ENCODE measurements at regions not wholly inside any gene's neighbourhood (a gene's known extent, or its start where the extent isn't known, plus 50 kb on each side); places are given as distances from the start of the nearest gene placed in this dataset.
"Not testable (repeated sequence)": the region's sequence is repeated elsewhere in the genome, so short reads cannot be mapped to it uniquely, and the experiment has no call there.

GRCh38 chr18:76307293-76307690 is 187.8 kb downstream of the ZNF516 start:
- DNase-seq, result no peak
- Mint-ChIP-seq H3K36me3 (ENCODE audit: low read depth) (no peaks in the 10 kb centered on the region), H3K27me3 (peaks cover 11% of the 10 kb centered on the region), H3K27ac (no peak overlapping the region), H3K4me3 (no peak overlapping the region), H3K9me3 (no peaks in the 10 kb centered on the region), H3K4me1 (no peaks in the 10 kb centered on the region)
- ChIA-PET POLR2A (no interaction called here), CTCF (interaction anchor here (1.1 kb wide), 1 partner anchor 10 kb away, joined by 3 read pairs; no protein-coding TSS in a partner anchor)

GRCh38 chr18:76306685-76307292 is 188.3 kb downstream of the ZNF516 start:
- POLR2A ChIA-PET, result no interaction called here
- CTCF ChIA-PET, result interaction anchor here (1.1 kb wide), 1 partner anchor 11 kb away, joined by 3 read pairs; no protein-coding TSS in a partner anchor

GRCh38 chr18:76285866-76286265 is 209.2 kb downstream of the ZNF516 start:
- Mint-ChIP-seq H3K4me1 (no peaks in the 10 kb centered on the region), H3K27ac (no peak overlapping the region), H3K36me3 (ENCODE audit: low read depth) (no peaks in the 10 kb centered on the region), H3K27me3 (peaks cover 2% of the 10 kb centered on the region), H3K9me3 (no peaks in the 10 kb centered on the region), H3K4me3 (no peak overlapping the region)
- DNase-seq, result no peak
- POLR2A ChIA-PET, result no interaction called here
- CTCF ChIA-PET, result no interaction called here

More at GRCh38 chr18:76306685-76307292, 188.3 kb downstream of the ZNF516 start:
- H3K4me3 Mint-ChIP-seq, result no peak overlapping the region
- peaks cover 11% of the 10 kb centered on the region for H3K27me3 Mint-ChIP-seq
- no peak for DNase-seq
- no peaks in the 10 kb centered on the region for H3K36me3 Mint-ChIP-seq (ENCODE audit: low read depth)
- H3K4me1 Mint-ChIP-seq, result no peaks in the 10 kb centered on the region
- no peak overlapping the region for H3K27ac Mint-ChIP-seq
- H3K9me3 Mint-ChIP-seq, result no peaks in the 10 kb centered on the region

- ChIA-PET CTCF (no interaction called here), POLR2A (no interaction called here)
- no peak overlapping the region for H3K4me3 Mint-ChIP-seq
- no peaks in the 10 kb centered on the region for H3K9me3 Mint-ChIP-seq
- H3K27ac Mint-ChIP-seq, result no peak overlapping the region
- no peaks in the 10 kb centered on the region for H3K4me1 Mint-ChIP-seq
- no peak for DNase-seq
- no peaks in the 10 kb centered on the region for H3K36me3 Mint-ChIP-seq (ENCODE audit: low read depth)
- H3K27me3 Mint-ChIP-seq, result peaks cover 5% of the 10 kb centered on the region
Observed at GRCh38 chr18:76281565-76281964, 213.5 kb downstream of the ZNF516 start.

GRCh38 chr18:76277801-76278200 is 217.2 kb downstream of the ZNF516 start:
- Mint-ChIP-seq H3K27ac (no peak overlapping the region), H3K9me3 (no peaks in the 10 kb centered on the region), H3K27me3 (peaks cover 3% of the 10 kb centered on the region), H3K4me3 (no peak overlapping the region), H3K36me3 (ENCODE audit: low read depth) (no peaks in the 10 kb centered on the region), H3K4me1 (no peaks in the 10 kb centered on the region)
- ChIA-PET CTCF (no interaction called here), POLR2A (no interaction called here)
- DNase-seq, result no peak

- Mint-ChIP-seq H3K9me3 (no peaks in the 10 kb centered on the region), H3K36me3 (ENCODE audit: low read depth) (no peaks in the 10 kb centered on the region), H3K27ac (no peak overlapping the region), H3K4me3 (no peak overlapping the region), H3K27me3 (peaks cover 3% of the 10 kb centered on the region), H3K4me1 (no peaks in the 10 kb centered on the region)
- ChIA-PET POLR2A (no interaction called here), CTCF (no interaction called here)
- no peak for DNase-seq
Observed at GRCh38 chr18:76275727-76276313, 219.2 kb downstream of the ZNF516 start.

GRCh38 chr18:76274468-76275289 is 220.4 kb downstream of the ZNF516 start:
- Mint-ChIP-seq H3K4me1 (no peaks in the 10 kb centered on the region), H3K27ac (no peak overlapping the region), H3K9me3 (no peaks in the 10 kb centered on the region), H3K36me3 (ENCODE audit: low read depth) (no peaks in the 10 kb centered on the region), H3K4me3 (no peak overlapping the region), H3K27me3 (peaks cover 3% of the 10 kb centered on the region)
- CTCF ChIA-PET, result no interaction called here
- no peak for DNase-seq
- POLR2A ChIA-PET, result no interaction called here

- peaks cover 3% of the 10 kb centered on the region for H3K27me3 Mint-ChIP-seq
- H3K4me1 Mint-ChIP-seq, result no peaks in the 10 kb centered on the region
- H3K4me3 Mint-ChIP-seq, result no peak overlapping the region
- ChIA-PET CTCF (no interaction called here), POLR2A (no interaction called here)
- no peaks in the 10 kb centered on the region for H3K9me3 Mint-ChIP-seq
- no peaks in the 10 kb centered on the region for H3K36me3 Mint-ChIP-seq (ENCODE audit: low read depth)
- no peak for DNase-seq
- no peak overlapping the region for H3K27ac Mint-ChIP-seq
Observed at GRCh38 chr18:76273956-76274355, 221.1 kb downstream of the ZNF516 start.

GRCh38 chr18:76273036-76273545 is 222.0 kb downstream of the ZNF516 start:
- Mint-ChIP-seq H3K27me3 (peaks cover 3% of the 10 kb centered on the region), H3K36me3 (ENCODE audit: low read depth) (no peaks in the 10 kb centered on the region), H3K4me3 (no peak overlapping the region), H3K9me3 (no peaks in the 10 kb centered on the region), H3K27ac (no peak overlapping the region), H3K4me1 (no peaks in the 10 kb centered on the region)
- ChIA-PET POLR2A (no interaction called here), CTCF (no interaction called here)
- no peak for DNase-seq

GRCh38 chr18:76267423-76267822 is 227.6 kb downstream of the ZNF516 start:
- H3K36me3 Mint-ChIP-seq (ENCODE audit: low read depth); H3K9me3 Mint-ChIP-seq; H3K27me3 Mint-ChIP-seq; CTCF ChIA-PET; POLR2A ChIA-PET; DNase-seq; H3K27ac Mint-ChIP-seq; H3K4me3 Mint-ChIP-seq; H3K4me1 Mint-ChIP-seq: not testable (repeated sequence)

- POLR2A ChIA-PET, result no interaction called here
- H3K4me3 Mint-ChIP-seq, result no peak overlapping the region
Observed at GRCh38 chr18:76266236-76266991, 228.6 kb downstream of the ZNF516 start.

GRCh38 chr18:76265497-76266235 is 229.4 kb downstream of the ZNF516 start:
- ChIA-PET CTCF (no interaction called here), POLR2A (no interaction called here)
- DNase-seq, result no peak
- H3K36me3 Mint-ChIP-seq (ENCODE audit: low read depth), result no peaks in the 10 kb centered on the region
- no peaks in the 10 kb centered on the region for H3K9me3 Mint-ChIP-seq
- H3K27ac Mint-ChIP-seq, result no peak overlapping the region
- no peaks in the 10 kb centered on the region for H3K4me1 Mint-ChIP-seq
- no peak overlapping the region for H3K4me3 Mint-ChIP-seq
- H3K27me3 Mint-ChIP-seq, result no peaks in the 10 kb centered on the region

More at GRCh38 chr18:76266236-76266991, 228.6 kb downstream of the ZNF516 start:
- no peaks in the 10 kb centered on the region for H3K9me3 Mint-ChIP-seq
- H3K27ac Mint-ChIP-seq, result no peak overlapping the region
- H3K36me3 Mint-ChIP-seq (ENCODE audit: low read depth), result no peaks in the 10 kb centered on the region
- CTCF ChIA-PET, result no interaction called here
- no peaks in the 10 kb centered on the region for H3K27me3 Mint-ChIP-seq
- no peak for DNase-seq
- no peaks in the 10 kb centered on the region for H3K4me1 Mint-ChIP-seq
